NCI-H446 (cell line): ENCODE measurements at regions not wholly inside any gene's neighbourhood (a gene's known extent, or its start where the extent isn't known, plus 50 kb on each side); places are given as distances from the start of the nearest gene placed in this dataset.
A peak's percentile ranks its signal among the peaks of the same experiment; 100 is the strongest.

Experiments used
- DNase-seq, 2 experiments: peaks; one replicate each; lab custom pipeline; 2025; lab: John Stamatoyannopoulos, UW

- DNase-seq, result no peak
Observed at GRCh38 chr12:39240587-39240986, 202.3 kb downstream of the KIF21A start.

GRCh38 chr12:39239490-39240486 is 203.1 kb downstream of the KIF21A start:
- no peak for DNase-seq

GRCh38 chr12:39237004-39237403 is 205.9 kb downstream of the KIF21A start:
- DNase-seq, result peak in 1 of 2 experiments; percentile 16

- DNase-seq, result no peak
Observed at GRCh38 chr12:39235990-39236767, 206.7 kb downstream of the KIF21A start.

- DNase-seq, result no peak
Observed at GRCh38 chr12:39230086-39230485, 212.8 kb downstream of the KIF21A start.

GRCh38 chr12:39227218-39227617 is 215.7 kb downstream of the KIF21A start:
- no peak for DNase-seq

GRCh38 chr12:39224971-39225370 is 217.9 kb downstream of the KIF21A start:
- no peak for DNase-seq

GRCh38 chr12:39205969-39206368 is 237.0 kb downstream of the KIF21A start:
- DNase-seq, result no peak

GRCh38 chr12:39199351-39199750 is 243.6 kb downstream of the KIF21A start:
- no peak for DNase-seq

- no peak for DNase-seq
Observed at GRCh38 chr12:39188689-39189088, 254.2 kb downstream of the KIF21A start.

GRCh38 chr12:39186744-39187143 is 256.2 kb downstream of the KIF21A start:
- no peak for DNase-seq

GRCh38 chr12:39178837-39179236 is 264.1 kb downstream of the KIF21A start:
- DNase-seq, result no peak

GRCh38 chr12:39176356-39176755 is 266.6 kb downstream of the KIF21A start:
- no peak for DNase-seq

- no peak for DNase-seq
Observed at GRCh38 chr12:39173726-39174125, 268.3 kb upstream of the CPNE8 start.

GRCh38 chr12:39165338-39165737 is 259.9 kb upstream of the CPNE8 start:
- DNase-seq, result no peak

GRCh38 chr12:39161465-39162085 is 256.2 kb upstream of the CPNE8 start:
- no peak for DNase-seq

GRCh38 chr12:39157696-39158342 is 252.4 kb upstream of the CPNE8 start:
- no peak for DNase-seq

GRCh38 chr12:39145175-39145999 is 240.0 kb upstream of the CPNE8 start:
- DNase-seq, result peak in 1 of 2 experiments; percentile 53

GRCh38 chr12:39144613-39145061 is 239.2 kb upstream of the CPNE8 start:
- DNase-seq, result no peak

- DNase-seq, result no peak
Observed at GRCh38 chr12:39138268-39138667, 232.9 kb upstream of the CPNE8 start.

GRCh38 chr12:39127401-39127800 is 222.0 kb upstream of the CPNE8 start:
- DNase-seq, result peak in 1 of 2 experiments; percentile 25
